ENCODE measurements at regions not wholly inside any gene's neighbourhood (a gene's known extent, or its start where the extent isn't known, plus 50 kb on each side); places are given as distances from the start of the nearest gene placed in this dataset.

DNA sequence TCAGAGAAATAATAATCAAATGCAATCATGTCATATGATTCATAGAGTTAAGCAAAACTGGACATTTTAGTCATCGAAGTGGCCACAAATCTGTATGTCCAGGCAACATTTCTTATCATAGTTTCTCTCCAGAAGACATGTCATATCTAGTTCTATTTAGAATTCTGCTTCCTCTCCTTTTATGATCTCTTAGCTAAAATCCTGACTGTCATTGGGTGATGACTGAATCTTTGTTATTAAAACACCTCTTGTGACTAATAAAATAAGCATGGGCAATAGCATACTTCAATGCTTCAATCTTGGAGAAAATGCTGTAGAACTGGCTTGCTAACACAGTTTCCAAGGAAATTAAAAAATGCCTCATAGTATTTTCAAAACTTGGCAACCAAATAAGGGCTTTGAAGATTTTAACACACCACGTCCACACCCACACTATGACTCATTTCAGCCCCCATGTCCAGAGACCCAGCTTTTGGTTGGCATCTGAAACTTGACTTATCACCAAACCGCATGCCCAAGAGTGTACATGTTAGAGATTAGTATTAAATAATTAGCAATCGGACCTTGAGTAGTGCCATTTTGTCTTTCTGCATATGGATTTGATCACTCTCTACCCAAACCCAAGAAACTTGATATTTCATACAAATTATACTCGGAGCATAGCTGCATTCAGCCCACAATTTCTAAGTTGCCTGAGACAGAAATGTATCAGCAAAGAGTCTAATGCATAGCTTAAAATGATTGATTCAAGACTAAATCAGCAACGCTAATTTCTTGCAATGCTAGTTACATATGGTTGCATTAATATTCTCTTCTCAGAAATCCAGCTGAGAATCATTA is 106.5 kb upstream of the ETAA1 start:
- no peaks in the 10 kb centered on the region for H3K9me3 Mint-ChIP-seq
- H3K27ac Mint-ChIP-seq, result no peak overlapping the region
- H3K4me3 Mint-ChIP-seq, result no peak overlapping the region
- H3K36me3 Mint-ChIP-seq, result no peaks in the 10 kb centered on the region
- H3K27me3 Mint-ChIP-seq, result peaks cover 0 to 9% (median 0%) of the 10 kb centered on the region in 3 donors
- no peak for DNase-seq
- ATAC-seq (ENCODE audit: low read depth in 2 of 2), result no peak
- H3K4me1 Mint-ChIP-seq, result no peaks in the 10 kb centered on the region

DNA sequence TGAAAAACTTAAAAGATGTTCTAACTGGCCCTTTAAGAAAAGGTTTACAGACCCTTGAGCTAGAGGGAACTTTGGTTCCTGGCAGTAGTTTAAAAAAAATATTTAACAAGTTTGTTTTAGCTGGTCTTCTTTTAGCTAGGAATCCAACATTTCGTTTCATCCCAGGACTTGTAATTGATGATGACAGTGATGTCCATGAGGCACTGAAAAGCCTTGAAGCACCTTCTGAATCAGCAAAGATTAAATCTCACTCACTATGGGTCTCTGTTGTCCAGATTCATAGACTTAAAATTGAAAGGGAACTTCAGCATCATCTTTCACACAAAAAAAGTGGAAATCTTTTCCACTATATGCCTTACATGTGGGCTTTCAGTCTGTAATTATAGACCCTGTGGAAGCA is 102.9 kb upstream of the ETAA1 start:
- Mint-ChIP-seq H3K4me3 (no peak overlapping the region), H3K4me1 (no peaks in the 10 kb centered on the region), H3K27me3 (no peaks in the 10 kb centered on the region), H3K9me3 (no peaks in the 10 kb centered on the region), H3K27ac (no peak overlapping the region), H3K36me3 (no peaks in the 10 kb centered on the region)
- no peak for ATAC-seq (ENCODE audit: low read depth in 2 of 2)
- DNase-seq, result no peak

DNA sequence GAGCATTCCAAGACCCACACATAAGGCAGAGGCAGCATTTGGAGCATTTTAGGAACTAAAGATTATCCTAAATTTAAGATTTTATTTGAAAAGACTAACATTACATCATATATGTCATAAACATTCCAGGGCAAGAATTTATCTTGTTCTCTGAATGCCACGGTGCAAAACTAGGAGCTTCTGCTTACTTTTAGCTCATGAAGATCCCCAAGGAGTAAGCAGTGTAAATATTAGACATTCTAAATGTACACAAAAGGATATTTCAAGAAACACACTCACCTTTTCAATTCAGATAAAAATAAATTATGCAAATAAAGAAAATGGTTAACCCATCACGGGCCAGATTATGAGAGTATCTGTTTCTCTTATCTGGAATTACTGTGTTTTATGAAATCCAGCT is 101.7 kb upstream of the ETAA1 start:
- no peaks in the 10 kb centered on the region for H3K36me3 Mint-ChIP-seq
- no peak for DNase-seq
- H3K4me1 Mint-ChIP-seq, result no peaks in the 10 kb centered on the region
- peaks cover 0 to 5% (median 0%) of the 10 kb centered on the region in 7 donors for H3K9me3 Mint-ChIP-seq
- no peak overlapping the region for H3K4me3 Mint-ChIP-seq
- H3K27me3 Mint-ChIP-seq, result no peaks in the 10 kb centered on the region
- ATAC-seq (ENCODE audit: low read depth in 2 of 2), result no peak
- H3K27ac Mint-ChIP-seq, result no peak overlapping the region

DNA sequence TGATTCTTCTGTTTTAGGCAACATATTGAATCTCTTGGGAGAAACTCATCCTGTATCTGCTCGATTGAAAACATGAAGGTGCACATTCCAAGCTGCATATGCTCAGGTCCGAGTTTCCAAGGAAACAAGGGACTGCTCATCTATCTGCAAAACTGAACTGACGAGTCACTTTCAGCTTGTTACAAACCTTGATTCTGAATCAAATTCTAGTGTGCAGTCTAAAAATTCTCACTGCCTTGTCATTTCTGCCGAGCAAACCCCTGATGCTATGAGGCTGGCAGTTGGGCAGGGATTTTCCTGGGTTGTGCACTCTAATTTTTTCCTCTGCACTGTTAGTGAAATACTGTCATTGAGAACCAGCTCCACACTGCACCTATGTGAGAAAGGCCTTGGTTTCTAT is 101.3 kb upstream of the ETAA1 start:
- DNase-seq, result no peak

DNA sequence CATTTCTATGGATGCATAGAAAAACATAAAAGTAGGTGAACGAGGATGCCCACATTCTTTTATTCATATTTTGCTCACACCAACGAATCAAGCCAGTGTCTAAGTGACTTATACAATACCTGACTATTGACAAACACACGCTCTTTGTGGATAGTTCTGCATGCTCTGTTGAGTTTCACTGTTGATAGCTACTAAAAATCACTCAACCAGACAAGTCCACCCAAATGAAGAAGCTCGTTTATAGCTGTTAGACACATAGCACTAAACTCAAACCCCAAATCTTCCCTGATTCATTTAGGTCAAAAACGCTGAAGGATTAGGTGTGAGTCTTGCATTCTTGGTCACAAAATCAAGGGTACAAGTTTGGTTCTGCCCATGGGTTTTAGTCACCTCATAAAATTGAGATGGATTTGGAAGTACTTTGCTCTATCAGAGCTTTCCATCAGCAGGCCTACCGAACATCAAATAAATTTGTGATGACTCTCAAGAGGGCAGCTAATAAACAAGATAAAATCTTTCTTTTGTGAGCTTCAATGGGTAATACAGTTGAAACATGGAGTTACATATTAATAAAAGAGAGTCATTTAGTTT is 92.7 kb upstream of the ETAA1 start:
- Mint-ChIP-seq H3K9me3 (peaks cover 0 to 9% (median 0%) of the 10 kb centered on the region in 7 donors), H3K27ac (no peak overlapping the region), H3K36me3 (no peaks in the 10 kb centered on the region), H3K27me3 (peaks cover 0 to 4% (median 0%) of the 10 kb centered on the region in 3 donors), H3K4me1 (no peaks in the 10 kb centered on the region), H3K4me3 (no peak overlapping the region)
- ATAC-seq (ENCODE audit: low read depth in 2 of 2) (no peak), DNase-seq (no peak)

More for the DNA sequence above, 101.3 kb upstream of the ETAA1 start:
- no peaks in the 10 kb centered on the region for H3K27me3 Mint-ChIP-seq
- H3K36me3 Mint-ChIP-seq, result no peaks in the 10 kb centered on the region
- no peak overlapping the region for H3K27ac Mint-ChIP-seq
- H3K4me3 Mint-ChIP-seq, result no peak overlapping the region
- peaks cover 0 to 9% (median 0%) of the 10 kb centered on the region in 7 donors for H3K9me3 Mint-ChIP-seq
- ATAC-seq (ENCODE audit: low read depth in 2 of 2), result no peak
- no peaks in the 10 kb centered on the region for H3K4me1 Mint-ChIP-seq

DNA sequence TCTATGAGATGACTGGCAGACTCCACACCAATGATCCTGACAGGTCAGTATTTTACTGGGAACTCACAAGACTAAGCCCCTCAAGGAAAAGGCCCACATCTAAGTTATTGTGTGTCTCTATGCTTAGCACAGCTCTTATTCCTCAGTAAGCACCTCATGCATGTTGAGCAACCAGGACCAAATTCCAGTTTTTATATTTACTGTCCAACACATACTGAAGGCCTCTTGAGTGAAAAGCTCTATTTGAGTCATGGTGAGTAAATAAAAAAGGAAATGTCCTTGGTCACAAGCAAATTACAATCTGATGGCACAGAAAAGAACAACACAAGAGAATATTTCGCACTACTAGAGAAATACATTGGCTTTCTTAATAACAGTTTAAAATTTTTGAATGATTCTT is 87.9 kb upstream of the ETAA1 start:
- no peak overlapping the region for H3K27ac Mint-ChIP-seq

DNA sequence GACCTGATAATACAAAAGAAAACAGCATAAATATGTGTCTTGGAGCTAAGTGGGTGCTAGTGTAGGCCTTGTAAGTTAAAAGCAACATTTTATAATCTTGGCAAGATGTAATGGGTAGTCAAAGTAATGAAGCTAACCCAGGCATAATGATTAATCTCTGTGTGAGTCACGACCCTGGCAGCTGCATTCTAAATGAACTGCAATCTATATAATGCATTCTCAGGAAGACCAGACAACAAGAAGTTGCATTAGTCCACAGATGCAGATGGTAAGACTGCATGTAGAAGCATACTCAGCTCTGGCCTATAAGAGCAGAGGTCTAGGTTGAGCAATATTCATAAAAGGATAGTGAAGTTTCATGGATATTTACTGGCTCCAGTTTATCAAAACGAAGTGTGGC is 85.6 kb upstream of the ETAA1 start:
- Mint-ChIP-seq H3K36me3 (no peaks in the 10 kb centered on the region), H3K4me1 (no peaks in the 10 kb centered on the region), H3K9me3 (no peaks in the 10 kb centered on the region), H3K27me3 (peaks cover 0 to 7% (median under 1%) of the 10 kb centered on the region in 3 donors), H3K4me3 (no peak overlapping the region), H3K27ac (no peak overlapping the region)
- ATAC-seq (ENCODE audit: low read depth in 2 of 2) (no peak), DNase-seq (no peak)

More for the DNA sequence above, 87.9 kb upstream of the ETAA1 start:
- no peak for ATAC-seq (ENCODE audit: low read depth in 2 of 2)
- H3K36me3 Mint-ChIP-seq, result no peaks in the 10 kb centered on the region
- no peak overlapping the region for H3K4me3 Mint-ChIP-seq
- no peaks in the 10 kb centered on the region for H3K4me1 Mint-ChIP-seq
- DNase-seq, result no peak
- peaks cover 0 to 1% (median 0%) of the 10 kb centered on the region in 7 donors for H3K9me3 Mint-ChIP-seq
- peaks cover 0 to 7% (median 4%) of the 10 kb centered on the region in 3 donors for H3K27me3 Mint-ChIP-seq

DNA sequence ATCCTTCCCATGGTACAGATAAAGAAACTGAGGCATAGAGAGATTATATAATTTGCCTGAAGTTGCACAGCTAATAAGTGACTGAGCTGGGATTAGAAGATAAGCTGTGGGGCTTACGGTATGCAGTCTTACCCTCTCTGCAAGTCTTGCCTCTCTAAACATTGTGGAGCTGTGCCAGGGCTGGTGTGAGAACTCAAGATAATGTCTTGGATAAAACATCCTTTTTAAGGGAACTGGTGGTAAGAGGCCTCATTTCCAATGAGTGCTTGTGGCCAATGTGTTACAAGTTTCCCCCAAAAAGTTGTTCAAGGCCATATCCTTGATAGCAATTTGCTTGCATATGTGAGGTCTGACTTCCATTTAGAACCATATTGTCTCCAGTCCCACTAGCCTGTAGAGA is 84.3 kb upstream of the ETAA1 start:
- Mint-ChIP-seq H3K36me3 (no peaks in the 10 kb centered on the region), H3K4me3 (no peak overlapping the region), H3K27me3 (peaks cover 0 to 7% (median 0%) of the 10 kb centered on the region in 3 donors), H3K9me3 (no peaks in the 10 kb centered on the region), H3K27ac (no peak overlapping the region), H3K4me1 (no peaks in the 10 kb centered on the region)
- DNase-seq, result no peak
- ATAC-seq (ENCODE audit: low read depth in 2 of 2), result no peak

DNA sequence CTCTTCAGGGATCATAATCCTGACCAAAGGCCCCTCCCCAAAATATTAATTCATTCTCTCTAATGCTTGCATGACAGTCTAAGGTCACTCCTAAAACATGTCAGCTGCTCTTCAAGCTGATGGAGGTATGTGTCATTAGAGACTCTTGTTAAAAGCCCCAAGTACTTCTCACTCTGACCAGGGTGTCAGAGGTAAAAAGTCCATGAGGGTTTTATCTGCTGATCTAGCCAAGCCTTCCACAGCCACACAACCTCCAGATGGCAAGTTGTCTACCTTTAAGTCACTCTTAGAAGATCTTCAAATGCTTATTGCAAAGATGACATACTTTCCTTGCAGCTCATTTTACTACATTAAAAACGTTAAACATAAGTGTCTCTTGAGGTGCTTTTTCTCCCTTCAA is 83.6 kb upstream of the ETAA1 start:
- no peaks in the 10 kb centered on the region for H3K36me3 Mint-ChIP-seq
- no peak overlapping the region for H3K27ac Mint-ChIP-seq
- no peaks in the 10 kb centered on the region for H3K4me1 Mint-ChIP-seq
- no peak for ATAC-seq (ENCODE audit: low read depth in 2 of 2)
- H3K4me3 Mint-ChIP-seq, result no peak overlapping the region
- no peaks in the 10 kb centered on the region for H3K9me3 Mint-ChIP-seq
- H3K27me3 Mint-ChIP-seq, result peaks cover 0 to 7% (median 0%) of the 10 kb centered on the region in 3 donors
- no peak for DNase-seq

DNA sequence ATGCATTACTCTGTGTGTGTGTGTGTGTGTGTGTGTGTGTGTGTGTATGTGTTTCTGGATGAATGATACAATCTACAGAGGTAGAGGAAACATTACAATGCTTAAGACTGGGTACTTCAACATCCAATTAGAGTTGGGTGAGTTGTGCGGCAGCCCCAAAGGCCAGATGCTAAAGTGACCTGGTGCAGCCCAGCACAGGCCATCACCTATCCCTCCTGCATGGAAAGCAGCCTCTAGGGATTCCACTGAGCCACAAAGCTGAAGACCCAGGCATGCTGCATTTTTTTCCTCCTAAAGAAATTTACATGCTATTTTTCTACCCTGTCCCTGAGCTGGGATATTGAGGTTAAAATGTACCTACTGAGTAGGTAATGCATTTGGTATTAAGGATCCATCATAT is 79.1 kb upstream of the ETAA1 start:
- H3K36me3 Mint-ChIP-seq, result no peaks in the 10 kb centered on the region
- H3K4me3 Mint-ChIP-seq, result no peak overlapping the region
- H3K27me3 Mint-ChIP-seq, result no peaks in the 10 kb centered on the region
- no peak overlapping the region for H3K27ac Mint-ChIP-seq
- DNase-seq (no peak), ATAC-seq (ENCODE audit: low read depth in 2 of 2) (no peak)
- H3K9me3 Mint-ChIP-seq, result no peaks in the 10 kb centered on the region
- no peaks in the 10 kb centered on the region for H3K4me1 Mint-ChIP-seq

DNA sequence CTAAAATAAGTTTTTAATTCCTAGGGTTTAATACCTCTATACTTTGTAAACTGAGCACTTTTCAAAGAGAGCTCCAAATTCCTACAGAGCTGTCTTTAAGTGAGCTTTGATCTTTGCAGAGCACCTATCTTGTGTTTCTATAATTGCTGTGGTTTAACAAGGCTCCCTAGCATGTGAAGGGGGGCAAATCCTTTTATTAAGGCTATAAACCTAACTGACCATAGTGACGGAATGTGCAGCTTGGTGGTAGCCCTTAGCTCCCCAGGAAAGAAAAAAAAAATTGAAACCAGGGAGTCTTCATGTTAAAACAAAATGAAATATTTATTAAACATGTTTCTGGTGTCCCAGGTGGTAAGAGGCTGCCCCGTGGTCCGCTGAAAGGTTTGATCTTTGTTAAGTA is 78.6 kb upstream of the ETAA1 start:
- no peaks in the 10 kb centered on the region for H3K36me3 Mint-ChIP-seq
- no peaks in the 10 kb centered on the region for H3K4me1 Mint-ChIP-seq
- ATAC-seq (ENCODE audit: low read depth in 2 of 2) (no peak), DNase-seq (no peak)
- no peaks in the 10 kb centered on the region for H3K27me3 Mint-ChIP-seq
- no peak overlapping the region for H3K4me3 Mint-ChIP-seq
- H3K9me3 Mint-ChIP-seq, result no peaks in the 10 kb centered on the region
- no peak overlapping the region for H3K27ac Mint-ChIP-seq

DNA sequence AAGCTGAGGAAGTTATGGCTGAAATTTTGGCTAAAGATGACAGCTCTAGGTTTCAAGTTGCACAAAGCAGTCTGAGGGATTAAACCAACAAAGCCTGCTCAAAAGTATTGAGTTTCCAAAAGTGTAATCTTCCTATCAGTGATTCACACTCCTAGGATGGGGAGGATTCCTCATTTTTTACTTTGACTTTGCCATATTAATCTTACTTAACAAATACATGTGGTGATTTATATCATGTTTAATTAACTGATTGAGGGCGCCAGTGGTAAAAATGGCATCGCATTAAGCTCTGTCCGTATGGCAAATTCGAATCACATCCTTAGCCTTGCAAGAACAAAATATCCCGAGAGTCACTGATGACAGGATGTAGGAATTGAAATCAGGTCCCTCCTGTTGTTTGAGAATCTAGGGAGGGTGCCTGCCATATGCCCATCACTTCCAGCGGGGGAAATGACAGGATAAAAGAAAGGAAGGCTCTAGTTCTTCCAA is 78.1 kb upstream of the ETAA1 start:
- Mint-ChIP-seq H3K27ac (no peak overlapping the region), H3K9me3 (no peaks in the 10 kb centered on the region), H3K36me3 (no peaks in the 10 kb centered on the region), H3K27me3 (no peaks in the 10 kb centered on the region), H3K4me3 (no peak overlapping the region), H3K4me1 (no peaks in the 10 kb centered on the region)
- DNase-seq, result no peak
- ATAC-seq (ENCODE audit: low read depth in 2 of 2), result no peak

DNA sequence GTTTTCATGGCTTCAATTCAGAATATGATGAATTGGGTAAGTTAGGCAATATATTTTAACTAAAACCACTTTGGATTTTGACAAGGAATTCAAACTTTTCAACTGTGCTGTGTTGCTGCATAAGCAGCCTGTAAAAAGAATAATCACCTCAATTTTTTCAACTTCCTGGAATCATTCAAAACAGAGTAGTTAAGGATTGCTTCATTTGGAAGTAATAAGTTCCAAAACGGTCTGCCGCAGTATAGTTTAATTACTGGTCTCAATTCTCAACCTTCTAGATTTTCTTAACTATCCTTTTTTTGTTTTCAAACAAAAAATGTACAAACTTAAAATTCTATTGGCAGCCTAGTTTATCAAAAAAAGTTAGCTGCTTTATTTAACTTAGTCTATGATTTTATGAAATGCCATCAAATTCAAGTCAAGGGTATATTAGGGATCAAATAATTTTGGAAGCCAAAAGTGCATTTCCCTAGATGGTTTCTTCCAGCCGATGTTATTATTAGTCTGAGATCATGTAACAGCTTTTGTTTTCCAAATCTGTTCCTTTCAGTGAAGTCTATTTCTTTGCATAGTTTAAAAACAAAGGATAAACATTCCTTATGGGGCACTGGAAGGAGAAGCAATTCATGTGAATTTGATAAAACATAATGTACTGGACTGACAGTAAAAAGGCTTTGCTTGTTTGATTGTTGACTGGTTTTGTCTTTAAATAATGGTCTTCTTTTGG is 76.1 kb upstream of the ETAA1 start:
- H3K4me1 Mint-ChIP-seq, result no peaks in the 10 kb centered on the region
- no peaks in the 10 kb centered on the region for H3K36me3 Mint-ChIP-seq
- H3K9me3 Mint-ChIP-seq, result no peaks in the 10 kb centered on the region
- H3K27ac Mint-ChIP-seq, result no peak overlapping the region
- peaks cover 0 to 9% (median 6%) of the 10 kb centered on the region in 3 donors for H3K27me3 Mint-ChIP-seq
- ATAC-seq (ENCODE audit: low read depth in 2 of 2) (no peak), DNase-seq (no peak)
- no peak overlapping the region for H3K4me3 Mint-ChIP-seq

DNA sequence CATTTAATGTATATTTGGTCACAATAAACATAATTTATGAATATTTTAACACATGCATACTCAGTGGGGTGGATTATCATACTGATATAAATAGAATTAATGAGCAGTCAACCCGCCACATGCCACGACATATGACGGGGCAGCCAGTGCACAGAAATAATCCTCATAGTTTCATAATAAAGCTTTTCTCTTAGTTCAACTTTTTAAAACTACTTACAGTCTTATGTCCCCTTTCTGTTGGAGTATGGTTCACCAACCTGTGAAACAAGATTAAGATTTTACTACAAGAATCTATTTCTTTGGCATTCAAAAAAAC is 75.6 kb upstream of the ETAA1 start:
- no peaks in the 10 kb centered on the region for H3K4me1 Mint-ChIP-seq
- DNase-seq (no peak), ATAC-seq (ENCODE audit: low read depth in 2 of 2) (no peak)
- no peaks in the 10 kb centered on the region for H3K36me3 Mint-ChIP-seq
- no peaks in the 10 kb centered on the region for H3K9me3 Mint-ChIP-seq
- peaks cover under 1 to 9% (median 6%) of the 10 kb centered on the region in 3 donors for H3K27me3 Mint-ChIP-seq
- no peak overlapping the region for H3K4me3 Mint-ChIP-seq
- H3K27ac Mint-ChIP-seq, result no peak overlapping the region

All from naive B cell (primary cell).